ENCODE measurements at regions not wholly inside any gene's neighbourhood (a gene's known extent, or its start where the extent isn't known, plus 50 kb on each side); places are given as distances from the start of the nearest gene placed in this dataset.

DNA sequence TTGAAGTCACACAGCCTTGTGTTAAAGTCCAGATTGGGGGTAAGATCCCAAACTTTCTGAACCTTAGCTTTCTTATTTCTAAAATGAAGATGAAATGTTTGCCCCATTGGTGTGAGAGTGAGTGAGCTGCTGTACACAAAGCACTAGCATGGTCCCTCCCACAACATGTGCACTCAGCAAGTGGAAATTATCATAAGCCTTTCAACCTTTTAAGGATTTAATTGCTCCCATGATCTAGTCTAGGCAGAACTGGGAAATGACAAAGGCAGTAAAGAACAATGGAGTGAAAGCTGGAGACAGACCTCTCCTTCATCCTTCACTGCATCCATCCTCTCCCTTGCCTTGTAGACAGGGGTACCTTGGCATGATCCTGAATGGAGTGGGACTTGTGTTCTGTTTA is 76.0 kb upstream of the GPR12 start:
- no peaks in the 10 kb centered on the region for H3K36me3 ChIP-seq (ENCODE audit: control insufficient read depth, low read depth, low read length)
- no peaks in the 10 kb centered on the region for H3K27me3 ChIP-seq (ENCODE audit: control insufficient read depth, insufficient read depth, low read length)
- H3K9ac ChIP-seq (ENCODE audit: low read length) = no peak overlapping the region
- no peaks in the 10 kb centered on the region for H3K9me3 ChIP-seq (ENCODE audit: control insufficient read depth, low read depth, low read length)
- H3K27ac ChIP-seq (ENCODE audit: low read length) = no peak overlapping the region
- no peak overlapping the region for H3K4me3 ChIP-seq (ENCODE audit: low read length)
- H3K4me1 ChIP-seq (ENCODE audit: control insufficient read depth, low read depth, low read length) = peaks cover 10% of the 10 kb centered on the region

DNA sequence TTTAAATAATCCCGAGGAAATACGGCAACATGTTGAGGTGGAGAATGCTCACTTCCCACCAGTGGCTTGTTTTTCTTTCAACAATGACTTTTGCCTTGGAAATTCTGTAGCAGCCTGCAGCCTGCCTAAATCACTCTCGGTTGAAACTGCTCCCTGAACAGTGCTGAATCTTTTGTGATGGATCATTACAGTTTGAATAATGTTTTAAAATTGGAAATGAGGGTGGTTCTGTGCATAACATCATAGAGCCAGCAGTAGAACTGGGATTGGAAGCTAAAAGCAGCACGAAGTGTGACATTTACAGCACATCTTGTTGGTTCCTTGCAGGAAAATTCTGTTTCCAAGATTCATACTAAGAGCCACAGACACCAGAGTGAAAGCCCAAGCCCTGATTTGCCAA is 74.1 kb upstream of the GPR12 start:
- Histone ChIP-seq H3K4me3 (ENCODE audit: low read length) (no peak overlapping the region), H3K9ac (ENCODE audit: low read length) (no peak overlapping the region), H3K36me3 (ENCODE audit: control insufficient read depth, low read depth, low read length) (no peaks in the 10 kb centered on the region), H3K4me1 (ENCODE audit: control insufficient read depth, low read depth, low read length) (peaks cover 10% of the 10 kb centered on the region), H3K9me3 (ENCODE audit: control insufficient read depth, low read depth, low read length) (no peaks in the 10 kb centered on the region), H3K27ac (ENCODE audit: low read length) (no peak overlapping the region), H3K27me3 (ENCODE audit: control insufficient read depth, insufficient read depth, low read length) (no peaks in the 10 kb centered on the region)

DNA sequence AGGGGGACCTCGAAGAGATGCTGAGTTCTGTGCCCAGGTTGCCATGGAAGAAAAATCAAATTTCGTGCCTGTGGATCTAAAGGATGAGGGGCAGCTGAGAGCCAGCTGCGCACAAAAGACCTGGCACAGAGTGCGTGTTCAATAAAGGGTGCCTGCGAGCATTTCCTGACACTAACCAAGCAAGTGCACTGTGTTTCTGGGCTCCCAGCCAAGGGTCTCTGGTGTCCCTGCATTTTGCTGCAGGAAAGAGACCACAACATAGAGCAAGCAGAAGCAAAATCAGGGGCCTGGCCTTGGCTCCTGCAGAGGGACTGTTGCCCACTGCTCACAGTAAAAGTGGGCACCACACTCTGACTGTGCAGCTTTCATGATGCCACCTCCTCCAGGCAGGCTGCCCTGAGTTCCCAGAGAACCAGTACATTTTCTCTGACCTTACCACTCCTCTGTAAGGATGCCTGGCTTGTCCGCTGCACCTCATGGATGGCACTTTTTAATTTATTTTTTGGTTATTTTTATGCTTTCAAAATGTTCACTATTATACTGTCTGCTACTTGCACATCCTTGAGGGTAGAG is 70.8 kb upstream of the GPR12 start:
- Histone ChIP-seq H3K4me3 (ENCODE audit: low read length) (no peak overlapping the region), H3K9me3 (ENCODE audit: control insufficient read depth, low read depth, low read length) (no peaks in the 10 kb centered on the region), H3K27me3 (ENCODE audit: control insufficient read depth, insufficient read depth, low read length) (no peaks in the 10 kb centered on the region), H3K36me3 (ENCODE audit: control insufficient read depth, low read depth, low read length) (no peaks in the 10 kb centered on the region), H3K27ac (ENCODE audit: low read length) (no peak overlapping the region), H3K4me1 (ENCODE audit: control insufficient read depth, low read depth, low read length) (peaks cover 6% of the 10 kb centered on the region), H3K9ac (ENCODE audit: low read length) (no peak overlapping the region)

DNA sequence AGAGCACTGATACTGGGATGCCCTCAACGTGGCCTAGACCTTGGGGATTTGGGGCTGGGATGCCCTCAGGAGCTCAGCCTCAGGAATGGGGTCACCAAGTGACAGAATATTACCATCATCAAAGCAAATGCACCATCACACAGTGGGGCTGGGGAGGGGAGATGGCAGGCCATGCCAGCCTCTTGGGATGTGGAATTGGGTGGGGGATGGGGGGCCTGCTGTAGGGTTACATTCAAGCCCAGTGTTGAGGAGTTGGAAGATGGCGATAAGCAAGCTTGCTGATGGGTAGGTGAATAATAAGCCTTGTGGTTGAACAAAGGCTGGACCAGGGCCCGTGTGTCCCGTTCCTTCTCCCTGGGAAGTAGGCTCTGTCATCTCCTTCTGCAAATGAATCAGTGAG is 69.1 kb upstream of the GPR12 start:
- Histone ChIP-seq H3K27me3 (ENCODE audit: control insufficient read depth, insufficient read depth, low read length) (no peaks in the 10 kb centered on the region), H3K9me3 (ENCODE audit: control insufficient read depth, low read depth, low read length) (no peaks in the 10 kb centered on the region), H3K4me3 (ENCODE audit: low read length) (no peak overlapping the region), H3K36me3 (ENCODE audit: control insufficient read depth, low read depth, low read length) (no peaks in the 10 kb centered on the region), H3K27ac (ENCODE audit: low read length) (no peak overlapping the region), H3K9ac (ENCODE audit: low read length) (no peak overlapping the region), H3K4me1 (ENCODE audit: control insufficient read depth, low read depth, low read length) (peaks cover 1% of the 10 kb centered on the region)

DNA sequence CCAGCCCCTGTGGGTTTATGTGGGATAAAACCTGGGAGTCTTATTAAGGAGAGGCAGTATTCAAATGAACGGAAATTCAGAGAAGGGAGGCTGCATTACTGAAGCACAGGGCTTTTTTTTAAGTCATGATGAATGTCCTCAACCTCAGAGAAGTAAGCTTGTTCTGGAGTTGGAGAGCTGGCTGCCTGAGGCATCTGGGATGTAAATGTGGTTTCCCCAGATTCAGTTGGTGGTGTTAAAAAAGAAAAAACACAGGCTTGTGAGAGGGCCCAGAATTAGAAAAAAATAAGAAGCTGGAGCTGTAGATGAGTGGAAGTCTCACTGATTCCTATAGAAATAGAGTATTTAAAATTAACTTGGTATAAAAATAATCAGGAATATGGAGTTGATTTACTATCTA is 64.0 kb upstream of the GPR12 start:
- H3K4me1 ChIP-seq (ENCODE audit: control insufficient read depth, low read depth, low read length) = no peaks in the 10 kb centered on the region
- no peaks in the 10 kb centered on the region for H3K36me3 ChIP-seq (ENCODE audit: control insufficient read depth, low read depth, low read length)
- H3K27me3 ChIP-seq (ENCODE audit: control insufficient read depth, insufficient read depth, low read length) = no peaks in the 10 kb centered on the region
- no peak overlapping the region for H3K4me3 ChIP-seq (ENCODE audit: low read length)
- H3K27ac ChIP-seq (ENCODE audit: low read length) = no peak overlapping the region
- no peak overlapping the region for H3K9ac ChIP-seq (ENCODE audit: low read length)
- no peaks in the 10 kb centered on the region for H3K9me3 ChIP-seq (ENCODE audit: control insufficient read depth, low read depth, low read length)

DNA sequence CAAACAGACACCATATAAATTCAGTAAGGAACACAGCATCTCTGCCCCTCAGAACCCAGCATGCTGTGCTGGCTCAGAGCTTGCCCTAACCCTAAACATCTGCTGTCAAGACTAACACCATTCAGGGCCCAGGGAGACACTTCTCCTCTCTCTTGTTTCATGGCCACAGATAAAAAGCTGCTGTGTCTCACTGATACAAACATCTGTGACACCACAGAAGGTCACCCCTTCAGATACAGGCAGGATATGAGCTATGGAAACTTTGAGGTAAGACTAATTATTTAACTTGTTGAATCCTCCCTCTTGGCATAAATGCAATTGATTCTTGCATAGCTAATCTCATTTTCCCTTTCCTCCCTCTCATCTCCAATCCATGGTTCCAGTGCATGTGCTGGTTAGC is 61.6 kb upstream of the GPR12 start:
- Histone ChIP-seq H3K4me3 (ENCODE audit: low read length) (no peak overlapping the region), H3K9ac (ENCODE audit: low read length) (no peak overlapping the region), H3K36me3 (ENCODE audit: control insufficient read depth, low read depth, low read length) (no peaks in the 10 kb centered on the region), H3K4me1 (ENCODE audit: control insufficient read depth, low read depth, low read length) (no peaks in the 10 kb centered on the region), H3K9me3 (ENCODE audit: control insufficient read depth, low read depth, low read length) (no peaks in the 10 kb centered on the region), H3K27me3 (ENCODE audit: control insufficient read depth, insufficient read depth, low read length) (no peaks in the 10 kb centered on the region), H3K27ac (ENCODE audit: low read length) (no peak overlapping the region)

DNA sequence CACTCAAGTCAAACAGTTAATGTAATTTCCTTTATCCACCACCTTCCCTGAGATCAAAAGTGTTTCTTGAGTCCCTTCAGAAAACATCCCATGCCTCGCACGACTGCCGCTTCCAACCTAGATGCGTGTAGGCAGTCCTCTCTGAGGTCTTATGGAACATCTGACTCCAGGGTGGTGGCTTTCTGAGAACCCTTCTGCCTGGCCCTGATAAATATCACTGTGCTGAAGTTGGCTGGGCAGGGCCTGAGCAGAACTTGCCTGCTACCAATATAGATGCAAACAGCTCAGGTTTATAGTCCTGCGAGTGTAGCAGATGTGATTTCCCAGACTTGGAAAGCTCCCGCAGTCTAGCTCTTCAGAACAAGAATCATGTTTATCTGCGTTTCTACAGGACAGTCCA is 61.1 kb upstream of the GPR12 start:
- H3K27ac ChIP-seq (ENCODE audit: low read length) = no peak overlapping the region
- no peak overlapping the region for H3K4me3 ChIP-seq (ENCODE audit: low read length)
- no peaks in the 10 kb centered on the region for H3K36me3 ChIP-seq (ENCODE audit: control insufficient read depth, low read depth, low read length)
- no peaks in the 10 kb centered on the region for H3K9me3 ChIP-seq (ENCODE audit: control insufficient read depth, low read depth, low read length)
- no peaks in the 10 kb centered on the region for H3K4me1 ChIP-seq (ENCODE audit: control insufficient read depth, low read depth, low read length)
- no peaks in the 10 kb centered on the region for H3K27me3 ChIP-seq (ENCODE audit: control insufficient read depth, insufficient read depth, low read length)
- no peak overlapping the region for H3K9ac ChIP-seq (ENCODE audit: low read length)

DNA sequence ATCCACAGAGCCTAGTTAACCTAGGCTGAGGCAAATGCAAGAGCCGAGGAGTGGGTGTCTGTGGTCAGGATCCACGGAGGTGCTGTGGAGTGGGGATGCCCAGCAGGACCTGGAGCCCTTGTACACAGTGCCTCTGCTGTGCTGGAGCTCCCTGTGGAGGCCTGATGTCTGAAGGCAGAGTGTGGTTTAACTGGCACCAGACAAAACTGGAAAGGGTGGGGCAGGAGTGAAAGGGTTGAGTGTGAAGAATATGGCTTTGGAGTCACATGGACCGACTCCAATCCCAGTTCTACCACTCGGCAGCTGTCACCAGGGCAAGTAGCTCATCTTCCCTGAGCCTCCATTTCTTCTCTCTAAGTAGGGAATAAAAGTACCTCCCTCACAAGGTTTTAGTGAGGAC is 60.3 kb upstream of the GPR12 start:
- H3K27ac ChIP-seq (ENCODE audit: low read length) = no peak overlapping the region
- no peaks in the 10 kb centered on the region for H3K27me3 ChIP-seq (ENCODE audit: control insufficient read depth, insufficient read depth, low read length)
- no peak overlapping the region for H3K4me3 ChIP-seq (ENCODE audit: low read length)
- H3K9me3 ChIP-seq (ENCODE audit: control insufficient read depth, low read depth, low read length) = no peaks in the 10 kb centered on the region
- no peaks in the 10 kb centered on the region for H3K4me1 ChIP-seq (ENCODE audit: control insufficient read depth, low read depth, low read length)
- no peak overlapping the region for H3K9ac ChIP-seq (ENCODE audit: low read length)
- H3K36me3 ChIP-seq (ENCODE audit: control insufficient read depth, low read depth, low read length) = no peaks in the 10 kb centered on the region

DNA sequence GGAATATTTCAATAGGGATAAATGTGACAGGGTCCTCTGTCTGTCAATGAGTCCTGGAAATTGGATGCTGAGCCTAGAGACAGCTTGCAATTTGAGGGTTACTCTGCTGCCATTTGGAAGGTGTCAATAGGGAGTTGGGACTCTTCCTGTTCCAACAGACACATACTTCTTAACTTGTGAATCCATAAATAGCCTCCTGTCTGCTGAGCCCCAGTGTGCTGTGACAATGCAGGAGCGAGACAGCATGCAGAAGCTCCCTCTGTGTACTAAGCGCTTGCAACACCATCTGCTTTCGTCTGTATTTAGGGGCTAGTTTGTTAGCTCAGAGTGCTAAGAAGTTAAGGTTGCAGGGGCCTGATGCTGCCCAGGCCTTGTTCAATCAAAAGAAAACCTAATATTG is 58.5 kb upstream of the GPR12 start:
- Histone ChIP-seq H3K4me1 (ENCODE audit: control insufficient read depth, low read depth, low read length) (no peaks in the 10 kb centered on the region), H3K36me3 (ENCODE audit: control insufficient read depth, low read depth, low read length) (no peaks in the 10 kb centered on the region), H3K9me3 (ENCODE audit: control insufficient read depth, low read depth, low read length) (no peaks in the 10 kb centered on the region), H3K9ac (ENCODE audit: low read length) (no peak overlapping the region), H3K4me3 (ENCODE audit: low read length) (no peak overlapping the region), H3K27ac (ENCODE audit: low read length) (no peak overlapping the region), H3K27me3 (ENCODE audit: control insufficient read depth, insufficient read depth, low read length) (no peaks in the 10 kb centered on the region)

DNA sequence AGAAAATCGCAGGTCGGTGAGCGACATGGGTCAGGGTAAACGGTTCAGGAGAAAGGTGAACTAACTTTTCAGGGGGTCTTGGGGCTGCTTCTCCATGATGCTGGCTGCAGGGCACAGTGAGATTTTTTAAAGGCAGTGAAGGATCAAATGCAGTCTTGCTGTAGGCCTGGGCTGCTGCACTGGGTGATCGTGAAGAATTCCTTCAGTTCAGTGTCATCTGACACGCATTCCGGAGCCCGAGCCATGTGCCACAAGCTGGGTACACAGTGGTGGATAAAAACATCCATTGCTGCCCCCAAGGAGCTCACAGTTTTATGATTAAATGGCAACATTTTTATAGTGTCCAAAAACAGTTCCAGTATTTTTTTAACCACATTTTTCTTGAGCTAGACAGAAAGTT is 56.3 kb upstream of the GPR12 start:
- Histone ChIP-seq H3K9me3 (ENCODE audit: control insufficient read depth, low read depth, low read length) (no peaks in the 10 kb centered on the region), H3K4me1 (ENCODE audit: control insufficient read depth, low read depth, low read length) (no peaks in the 10 kb centered on the region), H3K4me3 (ENCODE audit: low read length) (no peak overlapping the region), H3K27ac (ENCODE audit: low read length) (no peak overlapping the region), H3K9ac (ENCODE audit: low read length) (no peak overlapping the region), H3K27me3 (ENCODE audit: control insufficient read depth, insufficient read depth, low read length) (no peaks in the 10 kb centered on the region), H3K36me3 (ENCODE audit: control insufficient read depth, low read depth, low read length) (no peaks in the 10 kb centered on the region)

DNA sequence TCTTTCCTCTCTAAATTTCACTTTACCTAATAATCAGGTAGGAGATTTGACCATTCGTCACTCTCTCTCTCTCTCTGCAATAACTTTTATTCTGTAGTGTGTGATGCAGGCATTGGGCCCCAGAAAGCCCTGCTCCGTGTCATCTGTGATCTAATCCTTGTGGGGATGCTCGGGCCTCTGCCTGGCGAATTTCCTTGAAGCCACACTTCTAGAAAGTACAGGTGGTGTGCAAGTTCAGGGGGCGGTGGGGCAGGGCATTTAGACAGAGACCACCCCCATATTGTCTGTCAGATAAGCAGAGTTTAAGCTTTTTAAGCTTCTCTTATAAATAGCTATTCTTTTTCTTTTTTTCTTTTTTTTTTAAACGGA is 53.4 kb upstream of the GPR12 start:
- H3K9ac ChIP-seq (ENCODE audit: low read length) = no peak overlapping the region
- H3K27ac ChIP-seq (ENCODE audit: low read length) = no peak overlapping the region
- no peaks in the 10 kb centered on the region for H3K27me3 ChIP-seq (ENCODE audit: control insufficient read depth, insufficient read depth, low read length)
- H3K9me3 ChIP-seq (ENCODE audit: control insufficient read depth, low read depth, low read length) = no peaks in the 10 kb centered on the region
- H3K4me3 ChIP-seq (ENCODE audit: low read length) = no peak overlapping the region
- H3K4me1 ChIP-seq (ENCODE audit: control insufficient read depth, low read depth, low read length) = peaks cover 10% of the 10 kb centered on the region
- no peaks in the 10 kb centered on the region for H3K36me3 ChIP-seq (ENCODE audit: control insufficient read depth, low read depth, low read length)

DNA sequence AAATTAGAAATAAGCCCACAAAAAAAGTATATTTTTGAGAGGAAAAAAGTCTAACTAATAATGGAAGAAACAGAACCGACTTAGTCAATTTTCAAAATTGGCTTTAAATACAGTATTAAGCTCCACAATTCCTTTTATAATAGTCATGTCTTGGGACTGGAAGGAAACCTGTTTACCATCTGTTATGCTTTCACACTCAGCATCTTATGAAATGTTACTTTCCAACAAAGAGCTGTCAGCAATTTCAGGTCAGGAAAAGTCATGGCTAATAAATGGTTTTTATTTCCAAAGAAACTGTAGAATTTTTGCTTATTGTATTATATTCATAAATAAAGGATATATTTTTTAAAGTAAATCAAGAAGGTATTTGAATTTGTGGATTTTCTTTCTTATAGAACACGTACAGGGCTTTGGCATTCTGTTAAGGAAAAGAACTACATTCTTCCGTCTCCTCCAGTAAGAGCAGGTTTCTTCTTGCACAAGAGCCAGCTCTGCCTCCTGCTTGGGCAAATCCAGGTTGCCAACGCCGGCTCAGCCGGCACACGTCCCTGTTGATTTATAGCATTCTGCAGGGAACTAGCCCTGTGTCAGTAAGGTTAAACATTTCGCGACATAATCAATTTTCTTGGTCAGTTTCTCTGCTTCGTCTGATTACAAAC is 52.9 kb upstream of the GPR12 start:
- Histone ChIP-seq H3K4me3 (ENCODE audit: low read length) (no peak overlapping the region), H3K4me1 (ENCODE audit: control insufficient read depth, low read depth, low read length) (peaks cover 10% of the 10 kb centered on the region), H3K9me3 (ENCODE audit: control insufficient read depth, low read depth, low read length) (no peaks in the 10 kb centered on the region), H3K27me3 (ENCODE audit: control insufficient read depth, insufficient read depth, low read length) (no peaks in the 10 kb centered on the region), H3K27ac (ENCODE audit: low read length) (no peak overlapping the region), H3K36me3 (ENCODE audit: control insufficient read depth, low read depth, low read length) (no peaks in the 10 kb centered on the region), H3K9ac (ENCODE audit: low read length) (no peak overlapping the region)
